GM13977 (cell line): ENCODE measurements at regions not wholly inside any gene's neighbourhood (a gene's known extent, or its start where the extent isn't known, plus 50 kb on each side); places are given as distances from the start of the nearest gene placed in this dataset.

Experiments used
- DNase-seq: peaks from one replicate; pipeline ENCODE4 v3.0.0; 2012; ENCODE audit warnings: low spot score
- in situ Hi-C: fragments of 300-500 bp; cut with MboI; formaldehyde crosslinking; loops from one replicate; pipeline ENCODE4 v1.12.0; 2022; ENCODE audit warnings: low sequenced_read_pairs, low pct_unique_long_range_greater_than_20kb, mixed read lengths, inconsistent platforms; ENCODE audit not compliant: unreplicated experiment
- TF ChIP-seq, protein P1 (sequence below): IDR thresholded peaks from 2 replicates; pipeline ENCODE4 v1.5.1; 2012; ENCODE audit warnings: mild to moderate bottlenecking, control low read depth; ENCODE audit not compliant: insufficient read depth; ENCODE audit errors: extremely low read depth, missing control alignments

DNA sequence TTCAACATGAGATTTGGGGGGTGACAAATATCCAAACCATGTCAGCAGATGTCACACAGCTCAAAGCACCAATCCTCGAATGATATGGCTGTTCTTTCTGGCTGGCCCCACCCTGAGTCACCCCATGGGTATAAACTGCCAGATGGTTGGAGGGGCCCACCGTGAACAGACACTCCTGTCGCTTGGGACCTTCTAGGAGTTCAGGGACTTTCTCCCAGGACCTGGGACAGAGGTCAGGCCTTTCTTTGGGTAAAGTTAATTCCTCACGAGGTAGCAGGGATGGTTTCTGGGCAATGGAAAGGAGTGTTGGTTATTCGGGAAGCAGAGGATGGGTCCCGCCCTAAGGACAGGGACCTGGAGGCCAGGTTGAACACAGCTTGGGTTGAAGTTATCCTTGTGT, 262.0 kb downstream of the ACTR3B start:
- TF ChIP-seq, protein P1, sequence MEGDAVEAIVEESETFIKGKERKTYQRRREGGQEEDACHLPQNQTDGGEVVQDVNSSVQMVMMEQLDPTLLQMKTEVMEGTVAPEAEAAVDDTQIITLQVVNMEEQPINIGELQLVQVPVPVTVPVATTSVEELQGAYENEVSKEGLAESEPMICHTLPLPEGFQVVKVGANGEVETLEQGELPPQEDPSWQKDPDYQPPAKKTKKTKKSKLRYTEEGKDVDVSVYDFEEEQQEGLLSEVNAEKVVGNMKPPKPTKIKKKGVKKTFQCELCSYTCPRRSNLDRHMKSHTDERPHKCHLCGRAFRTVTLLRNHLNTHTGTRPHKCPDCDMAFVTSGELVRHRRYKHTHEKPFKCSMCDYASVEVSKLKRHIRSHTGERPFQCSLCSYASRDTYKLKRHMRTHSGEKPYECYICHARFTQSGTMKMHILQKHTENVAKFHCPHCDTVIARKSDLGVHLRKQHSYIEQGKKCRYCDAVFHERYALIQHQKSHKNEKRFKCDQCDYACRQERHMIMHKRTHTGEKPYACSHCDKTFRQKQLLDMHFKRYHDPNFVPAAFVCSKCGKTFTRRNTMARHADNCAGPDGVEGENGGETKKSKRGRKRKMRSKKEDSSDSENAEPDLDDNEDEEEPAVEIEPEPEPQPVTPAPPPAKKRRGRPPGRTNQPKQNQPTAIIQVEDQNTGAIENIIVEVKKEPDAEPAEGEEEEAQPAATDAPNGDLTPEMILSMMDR: no peak

DNA sequence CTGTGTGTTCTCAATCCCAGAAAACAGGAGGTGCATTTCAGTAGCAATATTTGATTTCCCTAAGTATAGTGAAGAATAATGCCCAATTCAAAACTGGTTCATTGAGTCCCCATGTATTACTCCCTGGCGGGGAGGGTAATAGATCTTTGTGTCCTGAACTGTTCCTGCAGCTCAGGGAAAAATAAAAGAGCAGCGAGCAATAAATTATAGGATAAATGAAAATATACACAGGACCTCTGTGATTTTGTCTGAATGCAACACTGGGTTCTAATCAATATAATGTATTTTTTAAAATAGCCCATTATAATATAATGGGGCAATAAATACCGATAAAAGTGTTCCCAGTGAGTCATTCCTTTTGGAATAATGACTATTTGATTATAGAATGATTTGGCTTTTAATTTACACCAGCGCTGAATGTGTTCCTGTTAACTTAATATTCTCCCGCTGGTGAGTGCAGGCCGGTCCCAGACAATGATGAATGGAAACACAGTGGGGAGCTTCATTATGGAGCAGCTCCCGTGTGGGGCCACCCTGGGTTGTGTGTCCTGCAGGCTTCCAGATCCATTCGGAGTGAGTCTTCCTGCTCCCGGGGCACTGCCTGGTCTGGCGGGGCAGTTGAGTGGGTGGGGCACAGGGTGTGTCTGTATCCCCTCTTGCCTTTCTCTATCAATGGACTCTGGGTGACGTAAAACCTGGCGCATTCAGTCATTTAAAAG, 263.1 kb downstream of the ACTR3B start:
- DNase-seq: no peak
- TF ChIP-seq, protein P1: no peak
- in situ Hi-C loops: no loop called here

More for the DNA sequence above, 262.0 kb downstream of the ACTR3B start:
- in situ Hi-C loops: no loop called here
- DNase-seq: no peak

DNA sequence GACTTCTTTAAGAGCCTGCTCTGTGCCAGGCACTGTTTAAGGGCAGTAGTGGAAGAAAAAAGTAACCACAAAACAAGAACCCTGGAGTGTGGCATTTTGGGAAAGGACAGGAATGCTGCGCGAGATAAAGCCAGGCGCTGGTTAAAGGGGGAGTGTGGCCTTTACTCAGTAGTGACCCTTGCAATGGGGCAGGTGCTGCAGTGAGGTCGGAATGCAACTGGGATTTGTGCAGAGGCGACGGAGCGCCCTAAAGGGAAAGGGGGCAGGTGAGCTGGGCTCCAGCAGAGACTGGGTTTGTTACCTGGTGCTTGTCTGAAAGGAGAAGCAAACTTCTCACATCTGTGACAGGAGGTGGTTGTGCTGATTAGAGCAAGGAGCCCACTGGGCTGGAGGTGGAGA, 263.6 kb downstream of the ACTR3B start:
- TF ChIP-seq, protein P1: no peak
- in situ Hi-C loops: no loop called here
- DNase-seq: no peak

DNA sequence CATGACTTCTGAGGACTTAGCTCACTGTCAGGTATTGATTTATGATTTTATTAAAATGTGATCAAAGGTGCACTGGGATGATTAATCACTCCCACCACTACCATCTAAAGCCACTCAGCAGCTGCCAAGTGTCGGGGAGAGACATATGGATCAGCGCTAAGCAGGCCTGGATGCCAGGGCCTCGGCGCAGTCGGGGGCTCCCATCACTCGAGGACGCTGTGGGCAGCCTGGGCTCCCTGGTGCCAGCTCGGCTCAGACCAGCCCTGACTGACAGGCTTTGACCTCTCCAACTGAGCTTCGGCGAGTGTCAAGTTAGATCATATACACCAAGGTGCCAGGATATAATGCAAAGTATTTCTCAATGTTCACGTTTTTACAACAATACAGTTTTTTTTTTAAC, 267.7 kb downstream of the ACTR3B start:
- in situ Hi-C loops: no loop called here

DNA sequence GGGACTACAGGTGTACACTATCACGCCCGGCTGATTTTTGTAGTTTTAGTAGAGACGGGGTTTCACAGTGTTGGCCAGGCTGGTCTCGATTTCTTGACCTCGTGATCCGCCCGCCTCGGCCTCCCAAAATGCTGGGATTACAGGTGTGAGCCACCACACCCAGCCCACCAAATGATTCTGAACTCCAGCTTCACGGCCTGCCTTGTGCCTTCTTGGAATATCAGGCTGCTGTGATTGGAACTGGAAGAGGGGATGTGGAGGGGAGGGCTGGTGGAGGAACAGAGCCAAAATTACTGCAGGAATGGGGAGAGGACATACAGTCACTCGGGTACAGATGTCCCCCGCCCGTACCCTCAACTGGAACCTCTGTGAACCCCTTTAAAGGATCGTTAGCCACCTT, 268.4 kb downstream of the ACTR3B start:
- DNase-seq: no peak
- TF ChIP-seq, protein P1: no peak
- in situ Hi-C loops: no loop called here

More for the DNA sequence above, 267.7 kb downstream of the ACTR3B start:
- no peak for DNase-seq
- TF ChIP-seq, protein P1: no peak

DNA sequence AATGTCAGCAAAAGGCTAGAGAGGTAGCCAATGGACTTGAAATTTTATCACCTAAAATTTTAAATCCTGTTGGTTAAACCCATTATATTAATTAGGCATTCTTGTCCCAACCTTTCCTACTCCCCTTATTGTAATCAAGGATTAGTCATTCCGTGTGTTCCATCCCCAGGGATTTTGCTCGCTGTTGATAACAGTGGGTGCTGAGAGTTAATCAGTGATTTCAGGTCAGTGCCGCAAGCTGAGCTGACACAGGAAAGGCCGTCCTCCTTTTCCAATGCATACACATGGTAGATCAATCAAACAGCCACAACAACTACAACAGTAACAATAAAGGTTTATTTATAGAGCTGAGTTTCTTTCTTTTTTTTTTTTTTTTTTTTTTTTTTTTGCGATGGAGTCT, 271.4 kb downstream of the ACTR3B start:
- in situ Hi-C loops: no loop called here
- TF ChIP-seq, protein P1: no peak
- no peak for DNase-seq
